GM06990 (cell line): ENCODE measurements at regions not wholly inside any gene's neighbourhood (a gene's known extent, or its start where the extent isn't known, plus 50 kb on each side); places are given as distances from the start of the nearest gene placed in this dataset.

Experiments used
- DNase-seq: peaks from one replicate; pipeline ENCODE4 v3.0.0-alpha.2; 2011; ENCODE audit not compliant: insufficient read length; ENCODE audit errors: extremely low read depth
- H3K27me3 ChIP-seq: replicated peaks from 2 replicates; pipeline ENCODE4 v1.6.0; 2011; ENCODE audit warnings: low read length; ENCODE audit not compliant: control insufficient read depth, insufficient read depth
- H3K36me3 ChIP-seq: 2 replicates; pipeline ENCODE4 v1.5.1; 2011; ENCODE audit warnings: low read length; ENCODE audit not compliant: control insufficient read depth, insufficient read depth
- H3K4me3 ChIP-seq: replicated peaks from 2 replicates; pipeline ENCODE4 v1.5.1; 2011; ENCODE audit warnings: low read depth, mild to moderate bottlenecking, control low read depth, low read length
- TF ChIP-seq, protein P1 (sequence below): IDR thresholded peaks from 2 replicates; pipeline ENCODE4 v1.5.1; 2011; ENCODE audit warnings: low read length, control low read depth, mild to moderate bottlenecking, inconsistent platforms; ENCODE audit not compliant: insufficient read depth, poor library complexity, severe bottlenecking

DNA sequence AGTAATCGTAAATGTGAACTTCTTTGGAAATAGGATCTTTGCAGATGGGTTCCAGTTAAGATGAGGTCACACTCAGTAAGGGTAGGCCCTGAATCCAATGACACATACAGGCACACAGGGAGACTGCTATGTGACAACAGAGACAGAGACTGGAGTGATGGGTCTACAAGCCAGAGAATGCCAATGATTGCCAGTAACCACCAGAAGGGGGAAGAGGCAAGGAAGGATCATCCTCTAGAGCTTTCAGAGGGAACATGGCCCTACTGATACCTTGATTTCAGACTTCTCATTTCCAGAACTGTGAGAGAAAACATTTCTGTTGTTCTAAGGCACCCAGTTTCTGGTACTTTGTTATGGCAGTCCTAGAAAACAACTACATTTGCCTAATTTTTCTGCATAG, 73.1 kb upstream of the CCDC160 start:
- Histone ChIP-seq H3K36me3 (no peaks in the 10 kb centered on the region), H3K4me3 (no peak overlapping the region), H3K27me3 (no peaks in the 10 kb centered on the region)
- TF ChIP-seq, protein P1, sequence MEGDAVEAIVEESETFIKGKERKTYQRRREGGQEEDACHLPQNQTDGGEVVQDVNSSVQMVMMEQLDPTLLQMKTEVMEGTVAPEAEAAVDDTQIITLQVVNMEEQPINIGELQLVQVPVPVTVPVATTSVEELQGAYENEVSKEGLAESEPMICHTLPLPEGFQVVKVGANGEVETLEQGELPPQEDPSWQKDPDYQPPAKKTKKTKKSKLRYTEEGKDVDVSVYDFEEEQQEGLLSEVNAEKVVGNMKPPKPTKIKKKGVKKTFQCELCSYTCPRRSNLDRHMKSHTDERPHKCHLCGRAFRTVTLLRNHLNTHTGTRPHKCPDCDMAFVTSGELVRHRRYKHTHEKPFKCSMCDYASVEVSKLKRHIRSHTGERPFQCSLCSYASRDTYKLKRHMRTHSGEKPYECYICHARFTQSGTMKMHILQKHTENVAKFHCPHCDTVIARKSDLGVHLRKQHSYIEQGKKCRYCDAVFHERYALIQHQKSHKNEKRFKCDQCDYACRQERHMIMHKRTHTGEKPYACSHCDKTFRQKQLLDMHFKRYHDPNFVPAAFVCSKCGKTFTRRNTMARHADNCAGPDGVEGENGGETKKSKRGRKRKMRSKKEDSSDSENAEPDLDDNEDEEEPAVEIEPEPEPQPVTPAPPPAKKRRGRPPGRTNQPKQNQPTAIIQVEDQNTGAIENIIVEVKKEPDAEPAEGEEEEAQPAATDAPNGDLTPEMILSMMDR, result no peak
- no peak for DNase-seq

DNA sequence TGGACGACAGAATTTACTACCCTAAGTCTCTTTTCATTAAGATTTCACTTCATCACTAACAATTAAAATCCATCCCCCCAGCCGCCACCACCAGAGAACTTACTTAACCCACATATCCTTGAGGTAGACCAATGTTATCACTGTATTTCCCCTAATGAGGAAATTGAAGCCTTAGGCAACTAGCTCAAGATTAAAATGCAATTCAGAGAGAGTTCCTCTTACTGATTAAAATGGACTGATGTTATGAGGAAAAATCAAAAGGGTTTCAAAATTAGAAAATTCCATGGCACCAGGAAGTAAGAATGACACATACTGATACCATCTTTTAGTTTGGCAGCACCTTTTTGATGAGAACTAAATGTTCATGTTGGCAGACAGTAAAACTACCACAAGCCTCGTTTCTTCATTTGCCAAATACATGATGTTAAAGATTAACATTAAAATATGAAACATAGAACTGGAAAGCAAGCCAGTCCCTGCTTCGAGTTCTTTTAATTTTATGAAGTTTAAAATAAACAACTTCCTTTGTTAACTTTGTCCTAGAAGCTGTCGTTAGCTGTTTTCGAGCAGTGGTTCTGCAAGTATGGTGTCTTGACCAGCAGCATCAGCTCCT, 69.3 kb upstream of the CCDC160 start:
- DNase-seq, result no peak
- Histone ChIP-seq H3K36me3 (no peaks in the 10 kb centered on the region), H3K4me3 (no peak overlapping the region), H3K27me3 (no peaks in the 10 kb centered on the region)
- TF ChIP-seq, protein P1, result no peak

DNA sequence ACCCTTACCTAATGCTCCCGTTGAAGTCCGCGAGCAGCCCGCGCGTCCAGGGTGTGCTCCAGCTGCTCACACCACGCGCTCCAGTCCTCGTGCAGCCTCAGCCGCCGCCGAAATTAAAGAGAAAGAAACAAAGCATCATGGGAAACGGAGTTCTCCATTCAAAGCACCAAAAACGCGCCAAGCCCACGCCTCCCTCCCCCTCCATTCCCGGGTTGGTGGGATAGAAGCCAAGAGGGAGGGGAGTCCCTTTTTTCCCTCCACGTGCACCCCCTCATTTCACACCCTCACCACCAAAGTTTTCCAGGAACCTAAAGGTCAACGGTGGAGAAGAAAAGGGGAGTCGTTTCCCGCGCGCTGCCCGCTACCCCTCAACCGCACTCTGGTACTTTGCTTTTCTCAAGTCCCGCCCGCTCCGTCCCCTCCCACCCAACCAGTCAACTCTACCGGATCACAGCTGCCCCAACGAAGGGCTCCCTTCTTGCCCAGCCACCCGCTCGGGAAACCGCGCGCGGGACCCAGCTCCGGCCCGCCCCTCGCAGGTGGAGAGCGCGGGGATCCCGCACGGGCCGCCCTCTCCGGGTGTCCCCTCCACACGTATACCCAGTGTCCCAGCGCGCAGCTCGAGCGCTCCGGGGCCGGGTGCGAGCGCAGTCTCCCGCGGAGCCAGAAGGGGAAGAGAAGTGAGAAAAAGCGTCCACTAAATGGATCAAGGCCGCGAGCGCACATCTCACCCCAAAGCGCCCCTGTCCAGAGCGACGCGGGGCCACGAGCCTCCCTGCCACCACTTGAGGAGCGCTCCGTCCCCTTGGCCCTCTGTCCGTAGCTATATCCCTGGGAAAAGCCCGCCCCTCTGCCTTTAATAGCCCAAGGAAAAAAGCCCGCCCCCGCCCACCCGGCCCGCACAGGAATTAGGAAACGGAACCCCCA, 65.1 kb upstream of the CCDC160 start:
- no peaks in the 10 kb centered on the region for H3K36me3 ChIP-seq
- H3K27me3 ChIP-seq, result no peaks in the 10 kb centered on the region
- TF ChIP-seq, protein P1, result no peak
- no peak for DNase-seq
- peak overlapping the region; percentile 56 for H3K4me3 ChIP-seq

DNA sequence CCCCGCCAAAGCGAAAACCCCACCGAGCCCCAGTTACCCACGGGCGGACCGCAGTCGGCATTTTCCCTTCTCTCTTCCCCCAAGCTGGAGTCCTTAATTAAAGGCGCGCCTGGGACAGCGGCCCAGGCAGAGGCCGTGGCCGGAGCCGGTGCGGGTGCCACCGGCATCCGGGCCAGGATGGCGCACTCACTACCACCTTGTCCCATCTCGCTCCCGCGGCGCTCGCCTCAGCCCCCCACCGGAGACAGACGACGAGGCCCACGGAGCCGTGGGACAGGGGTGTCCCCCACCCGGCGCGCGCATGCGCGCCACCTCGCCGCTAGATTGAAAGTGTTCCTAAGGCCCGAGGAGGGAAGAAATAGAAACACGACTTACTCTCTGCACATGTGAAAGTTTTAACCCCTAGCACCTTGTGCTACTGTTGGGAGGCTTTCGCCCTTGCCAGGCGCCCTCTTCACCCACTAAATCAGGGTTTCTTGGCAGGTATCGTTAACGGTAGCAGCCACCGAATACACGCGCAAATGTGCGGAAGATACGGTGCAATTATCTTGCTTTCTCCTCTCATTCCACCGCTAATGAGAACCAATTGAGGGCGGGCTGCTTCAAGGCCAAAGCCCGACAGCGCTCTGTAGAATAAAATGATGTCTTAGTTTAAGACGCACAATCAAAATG, 64.3 kb upstream of the CCDC160 start:
- Histone ChIP-seq H3K27me3 (no peaks in the 10 kb centered on the region), H3K36me3 (no peaks in the 10 kb centered on the region), H3K4me3 (peak overlapping the region; percentile 56)
- TF ChIP-seq, protein P1, result no peak
- DNase-seq, result peak; percentile 20

DNA sequence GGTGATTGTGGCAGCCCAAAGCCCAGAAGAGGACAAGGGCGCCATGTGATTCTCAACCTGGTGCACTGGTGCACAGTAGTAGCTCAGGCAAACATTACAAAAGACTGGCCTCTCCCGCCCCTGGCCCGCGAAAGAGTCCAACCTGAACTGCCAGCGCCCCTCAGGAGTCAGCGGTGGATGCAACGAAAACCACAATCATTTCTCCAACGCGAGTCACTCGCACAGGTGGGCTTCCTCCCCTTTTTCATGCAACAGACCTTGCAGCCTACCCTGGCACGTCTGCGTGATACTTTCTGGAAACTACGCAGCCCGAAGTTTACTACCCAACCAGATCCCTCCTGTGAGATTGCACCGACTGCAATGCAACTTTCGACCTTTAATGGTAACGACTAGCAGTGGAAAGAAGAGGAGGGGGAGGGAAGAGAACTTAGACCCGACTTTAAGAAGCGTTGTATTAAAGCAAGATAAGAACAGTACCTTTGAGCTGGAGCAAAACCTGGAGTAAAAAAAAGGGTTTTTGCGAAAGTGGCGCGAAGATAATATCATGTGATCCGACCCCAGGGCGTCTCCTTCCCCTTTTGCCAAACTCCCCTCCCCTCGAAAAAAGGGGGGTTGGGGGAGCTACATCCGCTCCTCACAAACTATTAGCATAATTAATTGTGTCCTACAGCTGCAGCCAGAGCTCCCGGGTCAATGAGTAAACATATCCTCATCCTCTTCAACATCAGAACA, 63.3 kb upstream of the CCDC160 start:
- no peaks in the 10 kb centered on the region for H3K36me3 ChIP-seq
- no peak for DNase-seq
- no peak overlapping the region; the same call in 1 of the 2 replicates for H3K4me3 ChIP-seq
- TF ChIP-seq, protein P1, result no peak
- no peaks in the 10 kb centered on the region for H3K27me3 ChIP-seq
